Heart left ventricle (tissue), 16 donors: ENCODE measurements at regions not wholly inside any gene's neighbourhood (a gene's known extent, or its start where the extent isn't known, plus 50 kb on each side); places are given as distances from the start of the nearest gene placed in this dataset.

Experiments used
- ATAC-seq, 4 donors: fragments of 200-7000 bp; cut with Tn5 transposase; one replicate each; pipeline ENCODE4 v1.9.1; 2020 to 2022; ENCODE audit warnings: moderate library complexity in 4 of 4, mild to moderate bottlenecking in 3 of 4, moderate number of reproducible peaks in 1 of 4
- DNase-seq, 5 donors: peaks; one replicate each; pipeline ENCODE4 v3.0.0-alpha.2; 2020
- H3K27ac ChIP-seq, 12 donors: fragments of 200-600 bp; sonication (generic) in 4 of 12; one replicate each; pipeline versions ENCODE4 v1.5.0 to v1.8.0; 2016 to 2022; ENCODE audit warnings: mild to moderate bottlenecking in 2 of 12
- H3K27me3 ChIP-seq, 9 donors: fragments of 200-600 bp; sonication (generic) in 2 of 9; one replicate each; pipeline versions ENCODE4 v1.5.1 to v1.8.0; 2016 to 2022; ENCODE audit warnings: mild to moderate bottlenecking in 3 of 9
- H3K36me3 ChIP-seq, 9 donors: fragments of 200-600 bp; sonication (generic) in 2 of 9; one replicate each; pipeline versions ENCODE4 v1.5.0 to v1.8.0; 2018 to 2022; ENCODE audit warnings: mild to moderate bottlenecking in 2 of 9
- H3K4me1 ChIP-seq, 12 donors: fragments of 200-600 bp; sonication (generic) in 4 of 12; one replicate each; pipeline versions ENCODE4 v1.5.0 to v1.8.0; 2016 to 2022; ENCODE audit warnings: mild to moderate bottlenecking in 3 of 12
- H3K4me3 ChIP-seq, 12 donors: fragments of 200-600 bp; sonication (generic) in 4 of 12; one replicate each; pipeline versions ENCODE4 v1.5.0 to v1.8.0; 2017 to 2022; ENCODE audit warnings: mild to moderate bottlenecking in 9 of 12, moderate library complexity in 4 of 12
- H3K9me3 ChIP-seq, 12 donors: fragments of 200-600 bp; sonication (generic) in 4 of 12; one replicate each; pipeline versions ENCODE4 v1.5.0 to v1.8.0; 2016 to 2022; ENCODE audit warnings: mild to moderate bottlenecking in 1 of 12
- CTCF ChIP-seq, 12 donors: fragments of 200-600 bp; sonication (generic) in 4 of 12; IDR thresholded peaks; one replicate each; pipeline versions ENCODE4 v1.5.0 to v1.8.0; 2018 to 2022; ENCODE audit warnings: antibody characterized with exemption in 12 of 12, mild to moderate bottlenecking in 5 of 12
- POLR2A ChIP-seq, 2 donors: fragments of 450-650 bp; IDR thresholded peaks; one replicate each; pipeline ENCODE4 v1.6.1; 2017; ENCODE audit warnings: antibody characterized with exemption in 2 of 2, mild to moderate bottlenecking in 2 of 2, moderate library complexity in 2 of 2
- WGBS, 4 donors: extraction: QIAGEN DNeasy Blood & Tissue Kit in 2 of 4; methylation state at CpG; one replicate each; pipeline versions ENCODE4 v1.1.5 to v1.1.7; 2013 to 2018; 5-methylcytosine and 5-hydroxymethylcytosine counted together
- intact Hi-C, 10 donors: fragments of 100-400 bp; cut with DNase I; formaldehyde crosslinking; loops; one replicate each; pipeline versions ENCODE4 v1.11.1 to v1.14.2; 2022
- donor health status: ischemic (EF 13 %, LVEDD 7.1; RV severe dilation, severe dysfunction).
- donor health status: healthy with polysubstance abuse.
- donor health status: DM: no; HTN: yes; CAD: no.
- donor health status: DM: no; HTN: no; CAD: no.
- donor health status: ischemic (EF 25% LVEDD 6.9; RV normal size, moderate dysfunction).
- donor health status: ischemic (EF 25% LVEDD 5.7; RV mildly dilated, moderate dysfunction).
- donor health status: healthy.
- donor health status: DM: yes; HTN: yes; CAD: no.
- donor health status: ischemic (EF 35%, LVEDD 5.7; RV mildly dilated, moderate dysfunction).
- donor health status: nonischemic (EF 11% LVEDD 7.7; RV severe dilation, severe dysfunction).
- donor health status: DM: yes; HTN: yes; CAD: no.
- donor health status: PGD.
- donor health status: ischemic (EF 29% LVEDD 5.4; RV normal size, mild dysfunction).
- donor health status: nonischemic (EF 23%, LVEDD 6.1; RV moderate dilation, normal function).

GRCh38 chr3:24804095-24804494, 309.4 kb upstream of the THRB start:
- TF ChIP-seq POLR2A (IDR thresholded peaks at IDR 0.05) (no peak), CTCF (IDR thresholded peaks at IDR 0.05) (no peak)
- no peak for DNase-seq

DNA sequence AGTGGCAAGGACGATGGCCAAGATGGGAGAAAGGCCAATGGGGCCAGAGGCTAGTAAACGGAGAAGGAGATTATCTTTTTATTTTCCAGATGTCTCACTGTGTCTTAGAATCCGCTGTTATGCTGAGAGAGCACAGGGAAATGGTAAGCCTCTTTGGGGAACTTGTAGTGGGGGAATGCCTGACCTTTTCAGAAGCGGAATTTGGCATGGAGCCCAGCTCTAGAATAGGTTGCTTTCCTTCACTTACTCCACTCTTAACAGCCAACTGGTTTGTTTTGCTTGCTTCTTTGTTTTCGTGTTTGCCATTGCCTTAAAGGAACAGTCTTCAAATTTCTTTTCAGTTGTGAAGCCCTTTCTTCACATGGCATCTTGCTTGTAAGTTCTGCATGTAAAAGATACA, 316.2 kb upstream of the THRB start:
- DNase-seq (no peak), ATAC-seq (no peak)
- Histone ChIP-seq H3K9me3 (no peaks in the 10 kb centered on the region), H3K4me3 (no peak overlapping the region), H3K36me3 (no peaks in the 10 kb centered on the region), H3K4me1 (no peaks in the 10 kb centered on the region), H3K27ac (no peak overlapping the region), H3K27me3 (no peaks in the 10 kb centered on the region)
- TF ChIP-seq POLR2A (IDR thresholded peaks at IDR 0.05): no peak
- TF ChIP-seq CTCF (IDR thresholded peaks at IDR 0.05): no peak
- 12 to 29% (median 24%) methylated on average over 5 of the region's 5 CpGs for WGBS, 4 donors
- intact Hi-C loops: no loop called here

More at GRCh38 chr3:24804095-24804494, 309.4 kb upstream of the THRB start:
- no peaks in the 10 kb centered on the region for H3K27me3 ChIP-seq
- no peaks in the 10 kb centered on the region for H3K9me3 ChIP-seq
- 75 to 93% (median 87%) methylated on average over 1 of the region's 1 CpG for WGBS, 4 donors
- no peaks in the 10 kb centered on the region for H3K36me3 ChIP-seq
- no peak for ATAC-seq
- H3K27ac ChIP-seq: no peak overlapping the region
- H3K4me1 ChIP-seq: no peaks in the 10 kb centered on the region
- H3K4me3 ChIP-seq: no peak overlapping the region
- intact Hi-C loops: no loop called here

DNA sequence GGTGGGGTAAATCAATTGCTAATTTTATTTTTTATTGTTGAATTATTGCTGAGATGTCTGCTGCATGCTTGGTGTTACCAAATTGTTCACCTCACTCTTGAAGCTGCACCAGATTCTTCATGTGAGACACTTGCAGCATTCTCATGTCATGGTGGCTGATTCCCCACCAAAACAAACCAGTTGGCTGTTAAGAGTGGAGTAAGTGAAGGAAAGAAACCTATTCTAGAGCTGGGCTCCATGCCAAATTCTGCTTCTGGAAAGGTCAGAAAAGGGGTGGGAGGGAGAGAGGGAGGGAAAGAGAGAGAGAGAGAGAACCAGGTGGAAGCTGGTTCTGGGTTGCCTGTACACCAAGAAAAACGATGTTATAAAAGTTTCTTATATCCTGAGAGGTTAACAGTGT, 317.5 kb upstream of the THRB start:
- intact Hi-C loops: no loop called here
- H3K9me3 ChIP-seq: no peaks in the 10 kb centered on the region
- no peak overlapping the region for H3K27ac ChIP-seq
- H3K36me3 ChIP-seq: no peaks in the 10 kb centered on the region
- H3K4me1 ChIP-seq: no peaks in the 10 kb centered on the region
- DNase-seq (no peak), ATAC-seq (no peak)
- no peak overlapping the region for H3K4me3 ChIP-seq
- TF ChIP-seq CTCF (IDR thresholded peaks at IDR 0.05) (no peak), POLR2A (IDR thresholded peaks at IDR 0.05) (no peak)
- WGBS, 4 donors: 53 to 63% (median 59%) methylated on average over 1 of the region's 1 CpG
- no peaks in the 10 kb centered on the region for H3K27me3 ChIP-seq

- H3K36me3 ChIP-seq: no peaks in the 10 kb centered on the region
- no peak overlapping the region for H3K4me3 ChIP-seq
- no peak for DNase-seq
- no peaks in the 10 kb centered on the region for H3K27me3 ChIP-seq
- no peaks in the 10 kb centered on the region for H3K4me1 ChIP-seq
- peaks cover 0 to 17% (median 0%) of the 10 kb centered on the region in 12 donors for H3K9me3 ChIP-seq
- no peak for TF ChIP-seq CTCF (IDR thresholded peaks at IDR 0.05)
- no peak for TF ChIP-seq POLR2A (IDR thresholded peaks at IDR 0.05)
- H3K27ac ChIP-seq: no peak overlapping the region
- ATAC-seq: no peak
- intact Hi-C loops: no loop called here
- 81 to 93% (median 86%) methylated on average over 1 of the region's 1 CpG for WGBS, 4 donors
Observed at GRCh38 chr3:24818055-24818454, 323.4 kb upstream of the THRB start.
